PC-9 (cell line): ENCODE measurements at regions not wholly inside any gene's neighbourhood (a gene's known extent, or its start where the extent isn't known, plus 50 kb on each side); places are given as distances from the start of the nearest gene placed in this dataset.

Source experiments
- BruUV-seq: library from RNA; stranded (reverse); fragments of 400-500 nt; replicated peaks from 2 replicates; lab custom pipeline; 2021; lab: Mats Ljungman, UMichigan
- CTCF ChIA-PET: fragments of 300-600 bp; sonication (Branson Sonifier 250); formaldehyde crosslinking; loops from one replicate; lab custom pipeline; 2022; ENCODE audit warnings: antibody characterized with exemption; lab: Charles Lee
- POLR2A ChIA-PET: fragments of 300-600 bp; sonication (Branson Sonifier 250); formaldehyde crosslinking; loops from one replicate; lab custom pipeline; 2022; ENCODE audit warnings: antibody characterized with exemption; ENCODE audit not compliant: unreplicated experiment; lab: Charles Lee
- DNase-seq, 2 experiments: peaks; one replicate each; pipeline versions ENCODE4 v3.0.0 to v3.0.0-alpha.2; 2015 to 2022; ENCODE audit warnings: mixed read lengths in 1 of 2
- H2AFZ ChIP-seq: fragments of 200-600 bp; sonication (generic); 2 replicates; pipeline ENCODE4 v1.8.1; 2017; ENCODE audit warnings: antibody characterized with exemption
- H3F3A ChIP-seq: fragments of 200-600 bp; sonication (generic); 2 replicates; pipeline ENCODE4 v1.8.1; 2017; ENCODE audit warnings: antibody characterized with exemption, mild to moderate bottlenecking, low read depth; ENCODE audit not compliant: insufficient read depth
- H3K27ac ChIP-seq: fragments of 200-600 bp; sonication (generic); 2 replicates; pipeline ENCODE4 v1.6.1; 2016; ENCODE audit warnings: mixed run types
- H3K27me3 ChIP-seq: fragments of 200-600 bp; sonication (generic); 2 replicates; pipeline ENCODE4 v1.6.1; 2016; ENCODE audit warnings: low read depth, mixed run types; ENCODE audit not compliant: insufficient read depth
- H3K36me3 ChIP-seq: fragments of 200-600 bp; sonication (generic); 2 replicates; pipeline ENCODE4 v1.6.1; 2016; ENCODE audit warnings: low read depth, mixed run types
- H3K4me1 ChIP-seq: fragments of 200-600 bp; sonication (generic); replicated peaks from 2 replicates; pipeline ENCODE4 v1.6.1; 2016; ENCODE audit warnings: mixed run types; ENCODE audit not compliant: insufficient read depth
- H3K4me2 ChIP-seq: fragments of 200-600 bp; sonication (generic); 2 replicates; pipeline ENCODE4 v1.6.1; 2017; ENCODE audit warnings: mixed run types
- H3K4me3 ChIP-seq: fragments of 200-600 bp; sonication (generic); 2 replicates; pipeline ENCODE4 v1.6.1; 2016; ENCODE audit warnings: mixed run types
- H3K79me2 ChIP-seq: fragments of 200-600 bp; sonication (generic); 2 replicates; pipeline ENCODE4 v1.6.1; 2017; ENCODE audit warnings: low read depth, mixed run types
- H3K9me2 ChIP-seq: fragments of 200-600 bp; sonication (generic); 2 replicates; pipeline ENCODE4 v1.8.1; 2017; ENCODE audit warnings: mild to moderate bottlenecking; ENCODE audit not compliant: insufficient read depth
- H3K9me3 ChIP-seq: fragments of 200-600 bp; sonication (generic); 2 replicates; pipeline ENCODE4 v1.8.1; 2016; ENCODE audit warnings: low read depth; ENCODE audit not compliant: insufficient read depth
- H4K20me1 ChIP-seq: fragments of 200-600 bp; sonication (generic); 2 replicates; pipeline ENCODE4 v1.8.1; 2017; ENCODE audit not compliant: insufficient read depth
- CTCF ChIP-seq: fragments of 200-600 bp; sonication (generic); conservative IDR thresholded peaks from 2 replicates; pipeline ENCODE4 v1.6.1; 2017; ENCODE audit warnings: mixed run types, antibody characterized with exemption, mild to moderate bottlenecking, moderate library complexity
- EZH2 ChIP-seq: fragments of 200-600 bp; sonication (generic); IDR thresholded peaks from 2 replicates; pipeline ENCODE4 v1.8.0; 2017; ENCODE audit warnings: antibody characterized with exemption, low read depth
- intact Hi-C: fragments of 100-400 bp; cut with micrococcal nuclease; formaldehyde crosslinking; loops from one replicate; pipeline ENCODE4 v1.10.0; 2022; ENCODE audit not compliant: unreplicated experiment

GRCh38 chrX:12052109-12052508, 86.2 kb upstream of the FRMPD4 start:
- intact Hi-C loops = no loop called here
- POLR2A ChIA-PET = no interaction called here
- Histone ChIP-seq H3K36me3 (no peaks in the 10 kb centered on the region), H3K27ac (no peak overlapping the region), H3F3A (no peaks in the 10 kb centered on the region), H3K4me3 (no peak overlapping the region), H4K20me1 (no peaks in the 10 kb centered on the region), H3K9me2 (no peaks in the 10 kb centered on the region), H3K79me2 (no peaks in the 10 kb centered on the region), H3K4me1 (no peaks in the 10 kb centered on the region), H3K27me3 (no peaks in the 10 kb centered on the region), H3K4me2 (no peak overlapping the region), H2AFZ (no peak overlapping the region), H3K9me3 (no peaks in the 10 kb centered on the region)
- no TSS peak for BruUV-seq
- TF ChIP-seq EZH2 = no peak
- no peak for TF ChIP-seq CTCF
- CTCF ChIA-PET = no interaction called here
- DNase-seq = no peak

GRCh38 chrX:12058087-12058486, 80.2 kb upstream of the FRMPD4 start:
- Histone ChIP-seq H3F3A (no peaks in the 10 kb centered on the region), H3K27ac (no peak overlapping the region), H3K79me2 (no peaks in the 10 kb centered on the region), H3K4me2 (no peak overlapping the region), H3K36me3 (no peaks in the 10 kb centered on the region), H3K27me3 (no peaks in the 10 kb centered on the region), H3K4me1 (no peaks in the 10 kb centered on the region), H2AFZ (no peak overlapping the region), H3K9me3 (no peaks in the 10 kb centered on the region), H3K9me2 (no peaks in the 10 kb centered on the region), H4K20me1 (no peaks in the 10 kb centered on the region), H3K4me3 (no peak overlapping the region)
- ChIA-PET POLR2A (no interaction called here), CTCF (no interaction called here)
- TF ChIP-seq CTCF = no peak
- no peak for TF ChIP-seq EZH2
- DNase-seq = no peak
- BruUV-seq = no TSS peak
- intact Hi-C loops = no loop called here

- Histone ChIP-seq H3K27me3 (no peaks in the 10 kb centered on the region), H3K4me3 (no peak overlapping the region), H3K27ac (no peak overlapping the region), H3K4me1 (no peaks in the 10 kb centered on the region), H3F3A (no peaks in the 10 kb centered on the region), H3K4me2 (no peak overlapping the region), H3K9me3 (no peaks in the 10 kb centered on the region), H4K20me1 (no peaks in the 10 kb centered on the region), H2AFZ (no peak overlapping the region), H3K79me2 (no peaks in the 10 kb centered on the region), H3K9me2 (no peaks in the 10 kb centered on the region), H3K36me3 (no peaks in the 10 kb centered on the region)
- ChIA-PET POLR2A (interaction anchor here (0.6 kb wide), 3 partner anchors 195 to 302 kb away, joined by 3 to 12 read pairs (median 7); no protein-coding TSS in a partner anchor), CTCF (no interaction called here)
- TF ChIP-seq CTCF (no peak), EZH2 (no peak)
- DNase-seq = no peak
- BruUV-seq = no TSS peak
- intact Hi-C loops = no loop called here
Measured at GRCh38 chrX:12060489-12061260, 77.6 kb upstream of the FRMPD4 start.
